Fibroblast of pulmonary artery (primary cell): ENCODE measurements at regions not wholly inside any gene's neighbourhood (a gene's known extent, or its start where the extent isn't known, plus 50 kb on each side); places are given as distances from the start of the nearest gene placed in this dataset.

Source experiments
- DNase-seq: peaks from one replicate; pipeline ENCODE4 v3.0.0-alpha.2; 2010; ENCODE audit warnings: low read depth
- H3K4me3 ChIP-seq: replicated peaks from 2 replicates; pipeline ENCODE4 v1.5.1; 2011; ENCODE audit warnings: low read depth, mild to moderate bottlenecking, control low read depth, low read length, moderate library complexity
- TF ChIP-seq, protein P1 (sequence below): IDR thresholded peaks from 2 replicates; pipeline ENCODE4 v1.5.1; 2011; ENCODE audit warnings: mild to moderate bottlenecking, control low read depth, low read length, inconsistent platforms; ENCODE audit errors: missing control alignments

- TF ChIP-seq, protein P1, sequence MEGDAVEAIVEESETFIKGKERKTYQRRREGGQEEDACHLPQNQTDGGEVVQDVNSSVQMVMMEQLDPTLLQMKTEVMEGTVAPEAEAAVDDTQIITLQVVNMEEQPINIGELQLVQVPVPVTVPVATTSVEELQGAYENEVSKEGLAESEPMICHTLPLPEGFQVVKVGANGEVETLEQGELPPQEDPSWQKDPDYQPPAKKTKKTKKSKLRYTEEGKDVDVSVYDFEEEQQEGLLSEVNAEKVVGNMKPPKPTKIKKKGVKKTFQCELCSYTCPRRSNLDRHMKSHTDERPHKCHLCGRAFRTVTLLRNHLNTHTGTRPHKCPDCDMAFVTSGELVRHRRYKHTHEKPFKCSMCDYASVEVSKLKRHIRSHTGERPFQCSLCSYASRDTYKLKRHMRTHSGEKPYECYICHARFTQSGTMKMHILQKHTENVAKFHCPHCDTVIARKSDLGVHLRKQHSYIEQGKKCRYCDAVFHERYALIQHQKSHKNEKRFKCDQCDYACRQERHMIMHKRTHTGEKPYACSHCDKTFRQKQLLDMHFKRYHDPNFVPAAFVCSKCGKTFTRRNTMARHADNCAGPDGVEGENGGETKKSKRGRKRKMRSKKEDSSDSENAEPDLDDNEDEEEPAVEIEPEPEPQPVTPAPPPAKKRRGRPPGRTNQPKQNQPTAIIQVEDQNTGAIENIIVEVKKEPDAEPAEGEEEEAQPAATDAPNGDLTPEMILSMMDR, result no peak
- H3K4me3 ChIP-seq, result no peak overlapping the region
- DNase-seq, result no peak
These were observed 1531.0 kb downstream of the UQCRFS1 start for GRCh38 chr19:27681972-27682371.

- no peak for DNase-seq
- TF ChIP-seq, protein P1, result no peak
- H3K4me3 ChIP-seq, result no peak overlapping the region
These were observed 1533.0 kb downstream of the UQCRFS1 start for GRCh38 chr19:27679905-27680304.

DNA sequence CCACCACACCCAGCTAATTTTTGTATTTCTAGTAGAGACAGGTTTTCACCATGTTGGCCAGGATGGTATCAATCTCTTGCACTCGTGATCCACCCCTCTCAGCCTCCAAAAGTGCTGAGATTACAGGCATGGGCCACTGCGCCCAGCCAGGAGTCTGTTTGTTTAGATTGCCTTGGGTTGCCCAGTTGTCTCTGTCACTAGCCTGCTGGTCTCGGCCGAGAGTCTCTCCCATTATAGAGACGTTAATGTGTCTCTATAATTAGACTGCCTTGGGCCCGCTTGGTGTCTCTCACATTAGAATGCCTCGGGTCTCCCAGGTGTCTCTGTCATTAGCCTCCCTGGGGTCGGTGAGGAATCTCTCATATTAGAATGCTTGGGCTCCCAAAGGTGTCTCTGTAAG lies 1533.6 kb downstream of the UQCRFS1 start:
- no peak overlapping the region for H3K4me3 ChIP-seq
- TF ChIP-seq, protein P1, result no peak
- DNase-seq, result no peak

DNA sequence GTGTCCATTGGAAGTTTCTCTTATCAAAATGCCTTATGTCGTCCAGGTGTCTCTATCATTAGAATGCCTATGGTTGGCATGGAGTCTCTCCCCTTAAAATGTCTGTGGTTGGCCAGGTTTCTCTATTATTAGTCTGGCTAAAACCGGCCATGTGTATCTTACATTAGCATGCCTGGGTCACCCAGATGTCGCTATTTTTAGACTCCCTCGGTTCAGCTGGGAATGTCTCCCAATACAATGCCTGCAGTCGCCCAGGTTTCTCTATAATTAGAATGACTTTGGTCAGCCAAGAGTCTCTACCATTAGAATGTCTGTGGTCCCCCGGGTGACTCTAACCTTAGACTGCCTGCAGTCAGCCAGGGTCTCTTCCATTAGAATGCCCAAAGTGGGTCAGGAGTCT lies 1536.1 kb downstream of the UQCRFS1 start:
- TF ChIP-seq, protein P1, result no peak
- no peak for DNase-seq
- H3K4me3 ChIP-seq, result no peak overlapping the region

DNA sequence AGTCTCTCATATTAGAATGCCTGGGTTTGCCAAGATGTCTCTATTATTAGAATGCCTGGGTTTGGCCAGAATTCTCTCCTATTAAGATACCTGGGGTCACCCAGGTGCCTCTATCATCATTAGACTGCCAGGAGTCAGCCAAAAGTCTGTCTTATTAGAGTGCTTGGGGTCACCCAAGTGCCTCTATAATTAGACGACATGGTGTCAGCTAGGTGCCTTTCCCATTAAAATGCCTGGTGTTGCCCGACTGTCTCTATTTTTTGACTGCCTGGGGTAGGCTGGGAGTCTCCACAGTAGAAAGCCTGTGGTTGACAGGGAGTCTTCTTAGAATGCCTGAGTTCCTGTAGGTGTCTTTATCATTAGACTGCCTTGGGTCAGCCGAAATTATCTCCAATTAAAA lies 1536.6 kb downstream of the UQCRFS1 start:
- no peak for DNase-seq
- H3K4me3 ChIP-seq, result no peak overlapping the region
- TF ChIP-seq, protein P1, result no peak

DNA sequence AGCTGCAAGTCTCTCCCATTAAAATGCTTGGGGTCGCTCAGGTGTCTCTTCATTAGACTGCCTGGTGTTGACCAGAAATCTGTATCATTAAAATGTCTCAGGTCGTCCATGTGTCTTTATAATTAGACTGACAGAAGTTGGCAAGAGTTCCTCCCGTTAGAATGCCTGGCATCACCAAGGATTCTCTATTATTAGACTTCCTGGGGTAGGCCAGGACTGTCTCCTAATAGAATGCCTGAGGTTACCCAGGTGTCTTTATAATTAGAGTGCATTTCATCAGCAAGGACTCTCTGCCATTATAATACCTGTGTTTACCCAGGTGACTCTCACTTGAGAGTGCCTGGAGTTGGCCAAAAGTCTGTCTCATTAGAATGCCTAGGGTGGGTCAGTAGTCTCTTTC lies 1537.2 kb downstream of the UQCRFS1 start:
- TF ChIP-seq, protein P1, result no peak
- no peak overlapping the region for H3K4me3 ChIP-seq
- DNase-seq, result no peak

DNA sequence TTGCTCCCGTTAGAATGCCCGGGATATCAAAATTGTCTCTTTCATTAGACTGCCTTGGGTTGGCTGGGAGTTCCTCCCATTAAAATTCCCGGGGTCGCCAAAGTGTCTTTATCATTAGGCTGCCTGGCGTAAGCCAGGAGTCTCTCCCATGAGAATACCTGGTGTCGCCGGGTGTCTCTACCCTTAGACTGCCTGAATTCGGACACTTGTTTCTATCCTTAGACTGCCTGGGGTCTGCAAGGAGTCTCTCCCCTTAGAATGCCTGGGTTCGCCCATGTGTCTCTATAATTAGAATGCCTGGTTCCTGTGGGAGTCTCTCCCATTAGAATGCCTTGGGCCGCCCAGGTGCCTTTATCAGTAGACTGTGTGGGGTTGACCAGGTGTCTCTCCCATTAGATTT lies 1538.2 kb downstream of the UQCRFS1 start:
- TF ChIP-seq, protein P1, result no peak
- DNase-seq, result no peak
- H3K4me3 ChIP-seq, result no peak overlapping the region
